Neuronal stem cell (in vitro differentiated cells): ENCODE measurements at regions not wholly inside any gene's neighbourhood (a gene's known extent, or its start where the extent isn't known, plus 50 kb on each side); places are given as distances from the start of the nearest gene placed in this dataset.
A peak's percentile ranks its signal among the peaks of the same experiment; 100 is the strongest.

Source experiments
- DNase-seq: peaks from one replicate; pipeline ENCODE4 v3.0.0-alpha.2; 2013; ENCODE audit warnings: low spot score
- H2AFZ ChIP-seq: one replicate; pipeline ENCODE4 v1.6.1; 2013; ENCODE audit warnings: mild to moderate bottlenecking, low read length, inconsistent platforms
- H2AK5ac ChIP-seq: 2 replicates; pipeline ENCODE4 v1.6.1; 2013; ENCODE audit warnings: low read depth, mild to moderate bottlenecking, inconsistent platforms, low read length, moderate library complexity, mixed read lengths
- H2BK120ac ChIP-seq: 2 replicates; pipeline ENCODE4 v1.6.1; 2013; ENCODE audit warnings: low read depth, mild to moderate bottlenecking, inconsistent platforms, low read length, moderate library complexity, mixed read lengths
- H2BK12ac ChIP-seq: one replicate; pipeline ENCODE4 v1.6.1; 2013; ENCODE audit warnings: low read length, inconsistent platforms
- H2BK15ac ChIP-seq: 2 replicates; pipeline ENCODE4 v1.6.1; 2013; ENCODE audit warnings: mild to moderate bottlenecking, low read length, inconsistent platforms, mixed read lengths
- H2BK5ac ChIP-seq: one replicate; pipeline ENCODE4 v1.6.1; 2013; ENCODE audit warnings: inconsistent platforms, mild to moderate bottlenecking, low read length, moderate library complexity
- H3K14ac ChIP-seq: one replicate; pipeline ENCODE4 v1.6.1; 2013; ENCODE audit warnings: low read length, inconsistent platforms
- H3K18ac ChIP-seq: 2 replicates; pipeline ENCODE4 v1.6.1; 2013; ENCODE audit warnings: low read length, inconsistent platforms
- H3K23ac ChIP-seq: 2 replicates; pipeline ENCODE4 v1.6.1; 2013; ENCODE audit warnings: low read depth, mild to moderate bottlenecking, mixed read lengths, low read length, inconsistent platforms; ENCODE audit not compliant: poor library complexity
- H3K27ac ChIP-seq: replicated peaks from 3 replicates; pipeline ENCODE4 v1.5.1; 2013; ENCODE audit warnings: low read length, inconsistent platforms
- H3K27me3 ChIP-seq, 3 experiments: 2 replicates each; pipeline ENCODE4 v1.6.1; 2013; ENCODE audit warnings: low read length in 3 of 3, mild to moderate bottlenecking in 2 of 3, inconsistent platforms in 1 of 3, low read depth in 1 of 3, mixed read lengths in 1 of 3, moderate library complexity in 1 of 3; ENCODE audit not compliant: control insufficient read depth in 3 of 3, insufficient read depth in 3 of 3
- H3K36me3 ChIP-seq, 2 donors: replicated peaks in 1 of 2; 2 replicates each; pipeline ENCODE4 v1.6.1; 2013; ENCODE audit warnings: low read length in 2 of 2; ENCODE audit not compliant: control insufficient read depth in 2 of 2, insufficient read depth in 2 of 2
- H3K4ac ChIP-seq: 2 replicates; pipeline ENCODE4 v1.6.1; 2013; ENCODE audit warnings: inconsistent platforms, mild to moderate bottlenecking, low read length, moderate library complexity
- H3K4me1 ChIP-seq, 2 donors: 1 replicate in 1 of 2; 2 replicates in 1 of 2; pipeline ENCODE4 v1.6.1; 2013; ENCODE audit warnings: low read length in 2 of 2, low read depth in 1 of 2; ENCODE audit not compliant: control insufficient read depth in 2 of 2, insufficient read depth in 1 of 2
- H3K4me2 ChIP-seq: one replicate; pipeline ENCODE4 v1.6.1; 2013; ENCODE audit warnings: mild to moderate bottlenecking, low read length, inconsistent platforms; ENCODE audit not compliant: insufficient read depth, poor library complexity, severe bottlenecking
- H3K4me3 ChIP-seq, 2 donors: 2 replicates each; pipeline ENCODE4 v1.5.1; 2013; ENCODE audit warnings: low read length in 2 of 2, mild to moderate bottlenecking in 2 of 2, inconsistent platforms in 1 of 2, moderate library complexity in 1 of 2
- H3K79me1 ChIP-seq: one replicate; pipeline ENCODE4 v1.6.1; 2013; ENCODE audit warnings: low read depth, mild to moderate bottlenecking, inconsistent platforms, low read length, moderate library complexity
- H3K9ac ChIP-seq: one replicate; pipeline ENCODE4 v1.6.1; 2013; ENCODE audit warnings: mild to moderate bottlenecking, low read depth, low read length, inconsistent platforms; ENCODE audit not compliant: poor library complexity
- H3K9me3 ChIP-seq, 2 donors: replicated peaks in 1 of 2; 2 replicates each; pipeline versions ENCODE3 to v1.6.1; 2013; ENCODE audit warnings: low read length in 2 of 2, mild to moderate bottlenecking in 2 of 2, inconsistent platforms in 1 of 2, low read depth in 1 of 2, mixed read lengths in 1 of 2, moderate library complexity in 1 of 2; ENCODE audit not compliant: control insufficient read depth in 2 of 2, insufficient read depth in 1 of 2
- H4K8ac ChIP-seq: one replicate; pipeline ENCODE4 v1.6.1; 2013; ENCODE audit warnings: low read depth, mild to moderate bottlenecking, inconsistent platforms, low read length, moderate library complexity
- H4K91ac ChIP-seq: one replicate; pipeline ENCODE4 v1.6.1; 2013; ENCODE audit warnings: low read length, low read depth, mild to moderate bottlenecking, inconsistent platforms; ENCODE audit not compliant: poor library complexity
- WGBS, 2 donors: extraction: QIAGEN DNeasy Blood & Tissue Kit; methylation state at CpG; one replicate each; pipeline ENCODE4 v1.1.7; 2013; ENCODE audit warnings: missing lambda C conversion rate in 2 of 2, mixed read lengths in 1 of 2; ENCODE audit not compliant: insufficient read length in 2 of 2, insufficient replicate concordance in 1 of 2; ENCODE audit errors: extremely low coverage in 2 of 2; 5-methylcytosine and 5-hydroxymethylcytosine counted together

DNA sequence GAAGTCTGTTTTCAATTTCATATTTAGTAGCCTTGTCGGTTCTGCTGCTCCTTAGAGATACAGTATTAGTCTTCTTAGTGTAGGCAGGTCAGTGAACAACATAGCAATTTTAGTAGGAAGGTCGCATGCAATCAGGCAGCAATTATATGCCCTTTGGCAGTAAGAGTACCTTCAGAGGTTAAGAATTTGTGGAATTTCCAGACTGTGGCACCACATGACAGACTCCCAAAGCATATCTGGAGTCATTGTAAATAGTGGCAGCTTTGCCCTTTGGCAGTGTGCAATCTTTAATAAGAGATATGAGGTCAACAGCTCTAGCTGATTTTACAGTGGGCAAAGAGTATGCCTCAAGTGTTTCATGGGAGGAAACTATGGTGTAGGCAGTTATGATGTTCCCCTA is 1532.5 kb upstream of the CADM2 start:
- H2BK15ac ChIP-seq = no peak overlapping the region
- H3K27me3 ChIP-seq = no peaks in the 10 kb centered on the region
- H3K14ac ChIP-seq = no peak overlapping the region
- H3K4ac ChIP-seq = no peak overlapping the region
- DNase-seq = no peak
- no peak overlapping the region for H3K4me3 ChIP-seq
- H2BK5ac ChIP-seq = no peak overlapping the region
- no peak overlapping the region for H3K4me2 ChIP-seq
- H3K27ac ChIP-seq = no peak overlapping the region
- no peak overlapping the region for H3K9ac ChIP-seq
- no peak overlapping the region for H2BK120ac ChIP-seq
- H3K23ac ChIP-seq = no peak overlapping the region
- no peak overlapping the region for H3K18ac ChIP-seq
- no peaks in the 10 kb centered on the region for H3K79me1 ChIP-seq
- WGBS, 2 donors = no CpG with 5 or more reads among the region's 2 CpGs
- H4K91ac ChIP-seq = no peak overlapping the region
- H3K36me3 ChIP-seq = no peaks in the 10 kb centered on the region
- H2AK5ac ChIP-seq = no peak overlapping the region
- no peak overlapping the region for H2AFZ ChIP-seq
- no peak overlapping the region for H4K8ac ChIP-seq
- no peaks in the 10 kb centered on the region for H3K9me3 ChIP-seq
- H3K4me1 ChIP-seq = no peaks in the 10 kb centered on the region
- H2BK12ac ChIP-seq = no peak overlapping the region

DNA sequence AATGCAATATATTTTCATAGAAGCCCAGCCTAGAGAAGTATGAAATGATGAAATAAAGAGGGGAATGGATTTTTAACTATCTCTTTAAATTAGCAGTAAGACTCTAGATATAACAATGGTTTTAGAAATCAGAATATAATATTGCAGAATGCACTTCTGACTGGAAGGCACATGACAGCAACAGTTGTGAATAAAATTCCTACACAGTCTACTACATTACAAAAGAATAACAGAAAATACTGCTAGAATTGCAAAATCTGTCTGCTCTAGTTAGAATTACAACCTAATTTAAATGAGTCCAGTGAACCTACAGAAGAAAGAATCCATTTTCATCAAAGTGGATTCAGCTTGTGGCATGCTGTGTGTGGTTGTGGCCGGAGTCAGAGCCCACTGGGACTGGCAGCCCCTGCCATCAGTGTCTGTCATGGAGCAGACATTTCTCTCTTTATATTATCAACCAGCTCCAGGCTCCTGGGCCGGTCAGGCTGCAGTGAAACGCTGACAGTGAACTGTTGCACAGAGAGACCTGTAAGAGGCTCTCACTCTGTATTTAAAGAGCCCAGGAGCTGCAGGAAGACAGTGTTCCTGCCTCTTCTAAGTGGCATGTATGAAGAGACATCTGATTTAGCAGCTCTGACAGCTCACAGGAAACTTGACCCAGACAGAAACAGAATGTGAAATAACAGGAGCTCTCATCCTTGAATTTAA is 1523.8 kb upstream of the CADM2 start:
- no peak overlapping the region for H3K9ac ChIP-seq
- no peak overlapping the region for H2BK120ac ChIP-seq
- peak; percentile 8 for DNase-seq
- no peak overlapping the region for H2BK12ac ChIP-seq
- no peak overlapping the region for H4K8ac ChIP-seq
- no peaks in the 10 kb centered on the region for H3K36me3 ChIP-seq
- no peaks in the 10 kb centered on the region for H3K27me3 ChIP-seq
- no peak overlapping the region for H3K23ac ChIP-seq
- H2BK5ac ChIP-seq = no peak overlapping the region
- H3K4me3 ChIP-seq = peak overlapping the region in 1 of 2 donors; percentile 20
- peaks cover 0 to 8% of the 10 kb centered on the region in 2 donors for H3K4me1 ChIP-seq
- no peak overlapping the region for H3K4ac ChIP-seq
- H4K91ac ChIP-seq = no peak overlapping the region
- H3K79me1 ChIP-seq = no peaks in the 10 kb centered on the region
- H2AK5ac ChIP-seq = no peak overlapping the region
- H3K4me2 ChIP-seq = no peak overlapping the region
- no peak overlapping the region for H3K18ac ChIP-seq
- no peak overlapping the region for H3K27ac ChIP-seq
- H3K9me3 ChIP-seq = no peaks in the 10 kb centered on the region
- no peak overlapping the region for H3K14ac ChIP-seq
- peak overlapping the region; percentile 91 for H2AFZ ChIP-seq
- H2BK15ac ChIP-seq = no peak overlapping the region
- WGBS, 2 donors = no CpG with 5 or more reads among the region's 3 CpGs

DNA sequence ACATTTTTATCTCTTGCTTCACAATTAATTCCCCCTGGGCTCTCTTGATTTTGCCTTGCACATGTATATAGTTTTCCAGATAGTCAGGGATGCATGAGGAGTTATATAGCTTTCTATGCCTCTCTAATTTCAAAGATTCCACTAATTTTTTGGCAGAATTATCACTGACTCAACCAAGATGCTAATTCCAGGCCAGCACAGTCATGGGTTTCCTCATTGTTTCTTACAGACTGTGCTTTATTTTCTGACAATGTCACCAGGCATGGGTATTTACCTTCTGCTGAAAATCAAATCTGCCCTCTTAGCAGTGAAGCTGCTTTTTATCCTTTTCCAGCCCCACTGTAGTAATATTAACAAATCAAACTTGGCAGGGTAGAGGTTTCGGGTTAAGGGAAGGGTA is 1520.6 kb upstream of the CADM2 start:
- Histone ChIP-seq H3K9me3 (no peaks in the 10 kb centered on the region), H2AFZ (no peak overlapping the region), H2BK120ac (no peak overlapping the region), H3K23ac (no peak overlapping the region), H3K9ac (no peak overlapping the region), H3K4ac (no peak overlapping the region), H3K14ac (no peak overlapping the region), H4K91ac (no peak overlapping the region), H2BK15ac (no peak overlapping the region), H3K4me2 (no peak overlapping the region), H3K18ac (no peak overlapping the region), H2BK12ac (no peak overlapping the region), H3K36me3 (no peaks in the 10 kb centered on the region), H3K4me1 (peaks cover 0 to 8% of the 10 kb centered on the region in 2 donors), H2BK5ac (no peak overlapping the region), H3K79me1 (no peaks in the 10 kb centered on the region), H3K4me3 (no peak overlapping the region), H4K8ac (no peak overlapping the region), H2AK5ac (no peak overlapping the region), H3K27me3 (no peaks in the 10 kb centered on the region), H3K27ac (no peak overlapping the region)
- no peak for DNase-seq
- WGBS, 2 donors = no CpG with 5 or more reads among the region's 1 CpG

DNA sequence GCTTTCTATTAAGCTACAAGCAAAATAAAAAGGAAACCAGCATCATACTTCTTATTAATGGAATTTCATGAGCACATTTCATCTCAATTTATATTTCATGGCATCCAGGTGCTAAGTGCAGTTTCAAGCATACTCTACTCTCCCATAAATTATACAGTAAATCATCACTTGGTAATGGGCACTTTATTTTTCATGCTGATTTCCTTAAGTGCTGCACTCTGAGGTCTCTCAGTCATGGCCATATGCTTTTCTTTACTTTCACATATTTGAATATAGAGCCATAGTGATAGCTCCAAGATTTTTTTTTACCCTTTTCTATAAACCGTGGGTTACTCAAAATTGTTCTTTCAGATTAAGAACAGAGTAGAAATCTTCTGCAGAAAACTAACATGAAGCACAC is 1505.7 kb upstream of the CADM2 start:
- H2AFZ ChIP-seq = no peak overlapping the region
- H3K14ac ChIP-seq = no peak overlapping the region
- H3K79me1 ChIP-seq = no peaks in the 10 kb centered on the region
- no peak overlapping the region for H2BK5ac ChIP-seq
- H3K23ac ChIP-seq = no peak overlapping the region
- H3K9me3 ChIP-seq = no peaks in the 10 kb centered on the region
- WGBS, 2 donors = no CpG with 5 or more reads among the region's 1 CpG
- no peak overlapping the region for H3K27ac ChIP-seq
- no peak overlapping the region for H3K4ac ChIP-seq
- no peaks in the 10 kb centered on the region for H3K27me3 ChIP-seq
- H3K18ac ChIP-seq = no peak overlapping the region
- H3K9ac ChIP-seq = no peak overlapping the region
- no peak overlapping the region for H2BK15ac ChIP-seq
- H4K91ac ChIP-seq = no peak overlapping the region
- H3K36me3 ChIP-seq = no peaks in the 10 kb centered on the region
- H2BK12ac ChIP-seq = no peak overlapping the region
- H3K4me1 ChIP-seq = no peaks in the 10 kb centered on the region
- H3K4me2 ChIP-seq = no peak overlapping the region
- H3K4me3 ChIP-seq = no peak overlapping the region
- H2AK5ac ChIP-seq = no peak overlapping the region
- no peak overlapping the region for H2BK120ac ChIP-seq
- no peak for DNase-seq
- H4K8ac ChIP-seq = no peak overlapping the region
